ENCODE measurements at regions not wholly inside any gene's neighbourhood (a gene's known extent, or its start where the extent isn't known, plus 50 kb on each side); places are given as distances from the start of the nearest gene placed in this dataset.

DNA sequence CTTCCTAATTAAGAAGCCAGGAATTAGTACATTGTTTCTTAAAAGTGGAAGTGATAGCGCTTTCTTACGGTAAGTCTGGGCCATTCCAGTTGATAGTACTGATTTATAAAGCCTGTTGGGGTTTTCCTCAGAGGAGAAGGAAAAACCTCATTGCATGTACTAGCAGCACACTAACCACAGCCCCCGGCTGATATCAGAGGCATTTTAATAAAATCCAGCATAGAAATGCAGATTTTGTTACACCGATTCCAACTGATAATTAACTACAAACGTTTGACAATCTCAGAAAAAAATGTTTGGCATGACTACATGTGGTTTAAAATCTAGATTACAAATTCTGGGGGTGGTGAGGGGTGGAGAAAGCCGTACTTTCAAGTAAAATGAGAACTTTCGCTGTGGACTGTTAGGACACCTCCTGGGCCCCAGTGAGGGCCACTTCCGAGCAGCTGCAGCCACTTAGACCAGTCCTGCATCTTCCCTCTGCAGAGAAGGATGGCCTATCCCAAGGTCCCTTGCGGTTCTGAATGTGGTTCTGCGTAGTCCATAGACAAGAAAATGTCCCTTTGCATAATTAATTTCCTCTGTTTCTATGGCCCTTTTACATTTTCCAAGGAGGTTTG lies 374.4 kb downstream of the NUAK1 start:
- no peaks in the 10 kb centered on the region for H3K36me3 ChIP-seq
- H3K4me1 ChIP-seq, result peaks cover 0 to 5% (median 0%) of the 10 kb centered on the region in 3 donors
- WGBS, 2 donors (ENCODE audit: low coverage in 1 of 2), result 79 to 85% methylated on average over 9 to 10 of the region's 10 CpGs
- H3K4me3 ChIP-seq, result no peak overlapping the region
- H3K27me3 ChIP-seq, result no peaks in the 10 kb centered on the region
- TF ChIP-seq POLR2AphosphoS5 (IDR thresholded peaks at IDR 0.05), result no peak
- no peak for TF ChIP-seq POLR2A (IDR thresholded peaks at IDR 0.05)
- TF ChIP-seq, protein P1, sequence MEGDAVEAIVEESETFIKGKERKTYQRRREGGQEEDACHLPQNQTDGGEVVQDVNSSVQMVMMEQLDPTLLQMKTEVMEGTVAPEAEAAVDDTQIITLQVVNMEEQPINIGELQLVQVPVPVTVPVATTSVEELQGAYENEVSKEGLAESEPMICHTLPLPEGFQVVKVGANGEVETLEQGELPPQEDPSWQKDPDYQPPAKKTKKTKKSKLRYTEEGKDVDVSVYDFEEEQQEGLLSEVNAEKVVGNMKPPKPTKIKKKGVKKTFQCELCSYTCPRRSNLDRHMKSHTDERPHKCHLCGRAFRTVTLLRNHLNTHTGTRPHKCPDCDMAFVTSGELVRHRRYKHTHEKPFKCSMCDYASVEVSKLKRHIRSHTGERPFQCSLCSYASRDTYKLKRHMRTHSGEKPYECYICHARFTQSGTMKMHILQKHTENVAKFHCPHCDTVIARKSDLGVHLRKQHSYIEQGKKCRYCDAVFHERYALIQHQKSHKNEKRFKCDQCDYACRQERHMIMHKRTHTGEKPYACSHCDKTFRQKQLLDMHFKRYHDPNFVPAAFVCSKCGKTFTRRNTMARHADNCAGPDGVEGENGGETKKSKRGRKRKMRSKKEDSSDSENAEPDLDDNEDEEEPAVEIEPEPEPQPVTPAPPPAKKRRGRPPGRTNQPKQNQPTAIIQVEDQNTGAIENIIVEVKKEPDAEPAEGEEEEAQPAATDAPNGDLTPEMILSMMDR (IDR thresholded peaks at IDR 0.05), result no peak
- TF ChIP-seq EP300 (IDR thresholded peaks at IDR 0.05), result no peak
- no peaks in the 10 kb centered on the region for H3K9me3 ChIP-seq
- ATAC-seq, result no peak
- H3K27ac ChIP-seq, result no peak overlapping the region

DNA sequence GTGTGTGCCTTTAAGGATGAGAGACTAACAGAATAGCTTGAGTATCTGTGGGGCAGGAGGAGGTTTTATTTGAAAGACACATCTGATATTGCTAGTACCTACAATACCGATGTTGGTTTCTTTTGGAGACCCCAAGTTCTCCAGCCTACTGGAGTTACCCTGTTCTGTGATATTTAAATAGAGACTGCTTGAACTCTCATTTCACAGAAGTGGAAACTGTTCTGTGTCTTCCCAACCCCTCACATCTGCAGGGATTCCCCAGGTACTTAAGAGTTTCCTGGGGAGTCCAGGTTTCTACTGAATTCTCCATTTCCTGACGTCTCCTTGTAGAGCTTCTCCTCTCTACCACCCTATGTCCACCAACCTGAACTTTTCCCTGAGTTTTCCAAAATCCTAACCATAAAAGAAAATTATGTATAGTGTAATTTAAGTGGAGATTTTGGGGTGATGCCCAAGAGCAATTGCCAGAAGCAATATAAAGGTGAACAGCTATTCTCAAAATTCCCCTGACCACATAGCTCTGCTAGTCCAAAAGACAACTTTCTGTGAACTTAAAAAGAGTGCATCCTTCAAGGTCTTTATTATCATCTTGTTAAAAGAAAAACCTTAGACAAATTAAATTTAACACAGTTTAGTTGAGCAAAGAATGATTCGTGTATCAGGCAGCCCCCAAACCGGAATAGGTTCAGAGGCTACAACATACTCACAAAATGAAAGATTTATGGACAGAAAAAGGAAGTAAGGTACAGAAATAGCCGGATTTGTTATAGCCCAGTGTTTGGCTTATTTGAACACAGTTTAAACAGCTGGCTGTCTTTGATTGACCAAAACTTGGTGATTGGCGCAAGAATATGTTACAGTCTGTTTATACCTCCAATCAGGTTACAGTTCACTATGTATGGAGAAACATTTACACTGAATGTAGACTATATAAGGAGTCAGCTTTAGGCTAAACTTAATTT lies 373.4 kb downstream of the NUAK1 start:
- no peaks in the 10 kb centered on the region for H3K36me3 ChIP-seq
- ATAC-seq, result no peak
- peaks cover 0 to 5% (median 0%) of the 10 kb centered on the region in 3 donors for H3K4me1 ChIP-seq
- H3K27ac ChIP-seq, result no peak overlapping the region
- no peak overlapping the region for H3K4me3 ChIP-seq
- H3K27me3 ChIP-seq, result no peaks in the 10 kb centered on the region
- no peaks in the 10 kb centered on the region for H3K9me3 ChIP-seq
- TF ChIP-seq POLR2AphosphoS5 (IDR thresholded peaks at IDR 0.05) (no peak), POLR2A (IDR thresholded peaks at IDR 0.05) (no peak), EP300 (IDR thresholded peaks at IDR 0.05) (no peak)
- TF ChIP-seq, protein P1 (IDR thresholded peaks at IDR 0.05), result no peak
- 68 to 82% methylated on average over 6 of the region's 6 CpGs for WGBS, 2 donors (ENCODE audit: low coverage in 1 of 2)

- no peak overlapping the region for H3K4me3 ChIP-seq
- H3K9me3 ChIP-seq, result no peaks in the 10 kb centered on the region
- ATAC-seq, result no peak
- 85 to 91% methylated on average over 4 of the region's 4 CpGs for WGBS, 2 donors (ENCODE audit: low coverage in 1 of 2)
- TF ChIP-seq POLR2AphosphoS5 (IDR thresholded peaks at IDR 0.05), result no peak
- peaks cover 0 to 5% (median 0%) of the 10 kb centered on the region in 3 donors for H3K4me1 ChIP-seq
- no peaks in the 10 kb centered on the region for H3K27me3 ChIP-seq
- no peaks in the 10 kb centered on the region for H3K36me3 ChIP-seq
- no peak overlapping the region for H3K27ac ChIP-seq
Observed at GRCh38 chr12:105766029-105766428, 372.7 kb downstream of the NUAK1 start.

GRCh38 chr12:105769486-105769885 lies 369.3 kb downstream of the NUAK1 start:
- TF ChIP-seq EP300 (IDR thresholded peaks at IDR 0.05) (no peak), POLR2AphosphoS5 (IDR thresholded peaks at IDR 0.05) (no peak), POLR2A (IDR thresholded peaks at IDR 0.05) (no peak)
- TF ChIP-seq, protein P1 (IDR thresholded peaks at IDR 0.05), result no peak
- ATAC-seq, result no peak
- H3K27me3 ChIP-seq, result no peaks in the 10 kb centered on the region

DNA sequence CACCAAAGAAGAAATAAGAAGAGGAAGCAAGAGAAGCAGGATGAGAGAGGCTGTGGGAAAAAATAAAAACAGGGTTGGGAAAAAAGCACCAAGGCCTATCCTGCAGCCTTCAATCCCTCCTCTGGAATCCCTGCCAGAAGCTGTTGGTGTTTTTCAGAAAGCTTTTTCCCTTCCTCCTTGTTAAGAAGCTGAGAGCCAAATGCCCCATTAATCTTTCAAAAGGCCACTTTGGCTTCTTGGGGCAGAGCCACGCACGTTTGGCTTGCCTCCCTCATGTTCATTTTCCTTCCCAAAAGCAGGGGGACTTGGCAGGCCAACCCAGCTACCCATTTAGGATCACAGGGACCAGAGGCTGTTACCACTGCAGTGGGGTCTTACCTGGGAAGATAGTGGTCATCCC lies 365.3 kb downstream of the NUAK1 start:
- H3K27me3 ChIP-seq, result no peaks in the 10 kb centered on the region
- H3K4me3 ChIP-seq, result no peak overlapping the region
- whole genome bisulfite sequencing, 2 donors (ENCODE audit: low coverage in 1 of 2), result 7% methylated on average over 2 of the region's 2 CpGs; no CpG with 5 or more reads in 1 of the 2 donors
- H3K4me1 ChIP-seq, result peaks cover 0 to 10% (median 0%) of the 10 kb centered on the region in 3 donors
- H3K9me3 ChIP-seq, result no peaks in the 10 kb centered on the region
- TF ChIP-seq POLR2AphosphoS5 (IDR thresholded peaks at IDR 0.05), result no peak
- TF ChIP-seq, protein P1 (IDR thresholded peaks at IDR 0.05), result no peak
- TF ChIP-seq POLR2A (IDR thresholded peaks at IDR 0.05), result no peak
- TF ChIP-seq EP300 (IDR thresholded peaks at IDR 0.05), result no peak
- no peak overlapping the region for H3K27ac ChIP-seq
- no peaks in the 10 kb centered on the region for H3K36me3 ChIP-seq
- ATAC-seq, result no peak

More at GRCh38 chr12:105769486-105769885, 369.3 kb downstream of the NUAK1 start:
- Histone ChIP-seq H3K9me3 (no peaks in the 10 kb centered on the region), H3K27ac (no peak overlapping the region), H3K4me1 (peaks cover 0 to 10% (median 0%) of the 10 kb centered on the region in 3 donors), H3K36me3 (no peaks in the 10 kb centered on the region), H3K4me3 (no peak overlapping the region)
- 38 to 80% methylated on average over 2 of the region's 2 CpGs for WGBS, 2 donors (ENCODE audit: low coverage in 1 of 2)
